AG08395 (cell line): ENCODE measurements at regions not wholly inside any gene's neighbourhood (a gene's known extent, or its start where the extent isn't known, plus 50 kb on each side); places are given as distances from the start of the nearest gene placed in this dataset.

Source experiments
- DNase-seq: peaks from one replicate; pipeline ENCODE4 v3.0.0; 2012; ENCODE audit warnings: mixed read lengths, low spot score

DNA sequence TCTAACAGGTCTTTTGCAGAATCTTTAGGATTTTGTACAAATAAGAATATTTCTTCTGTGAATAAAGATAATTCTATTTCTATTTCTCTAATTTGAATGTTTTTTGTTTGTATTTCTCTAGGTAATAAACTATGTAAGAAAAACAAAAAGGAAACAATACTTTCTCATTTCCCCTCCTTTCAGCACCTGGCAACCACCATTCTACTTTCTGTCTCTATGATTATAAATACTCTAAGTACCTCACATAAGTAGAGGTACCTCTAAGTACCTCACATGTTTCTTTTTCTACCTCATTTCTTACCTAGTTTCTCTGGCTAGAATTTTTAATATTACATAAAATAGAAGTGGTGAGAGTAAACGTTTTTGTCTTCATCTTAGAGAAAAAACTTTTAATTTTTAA is 550.0 kb downstream of the EPHA5 start:
- no peak for DNase-seq

DNA sequence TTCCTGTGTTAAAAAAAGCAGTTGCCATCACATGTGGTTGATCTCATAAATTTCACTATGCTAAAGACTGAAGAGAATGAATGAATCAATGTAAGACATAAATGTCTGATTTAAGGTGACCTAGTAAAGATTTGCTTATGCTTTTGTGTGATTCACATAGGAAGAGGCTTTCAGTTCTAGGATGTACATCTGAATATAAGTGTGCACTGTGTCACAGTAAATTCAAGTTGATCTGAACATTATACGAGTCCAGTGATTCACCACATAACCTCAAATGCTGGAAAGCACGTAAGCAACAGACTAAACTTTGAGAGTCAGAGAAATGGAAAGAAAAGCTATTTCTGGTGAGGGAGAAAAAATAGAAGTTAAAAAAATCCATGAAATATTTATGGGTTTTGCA is 567.9 kb downstream of the EPHA5 start:
- DNase-seq = no peak

DNA sequence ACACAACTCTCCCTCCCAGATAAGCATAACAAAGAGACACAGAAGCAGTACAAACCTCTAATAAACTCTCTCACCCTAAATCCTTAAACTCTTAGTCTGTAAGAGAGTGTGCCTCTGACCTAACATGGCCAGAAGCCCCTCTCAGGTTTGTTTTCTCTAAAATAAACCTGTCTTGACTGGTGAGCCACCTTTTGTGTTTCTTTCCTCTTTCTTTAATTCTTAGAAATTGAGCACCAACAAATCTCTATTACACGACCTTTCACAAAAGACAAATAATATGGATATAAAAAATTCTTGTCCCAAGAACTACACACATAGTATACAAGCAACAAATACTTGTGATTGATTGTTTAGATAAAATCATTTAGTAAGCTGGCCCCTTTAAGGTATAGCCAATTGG is 573.7 kb downstream of the EPHA5 start:
- DNase-seq = no peak

GRCh38 chr4:65089666-65090065 is 580.6 kb downstream of the EPHA5 start:
- no peak for DNase-seq

DNA sequence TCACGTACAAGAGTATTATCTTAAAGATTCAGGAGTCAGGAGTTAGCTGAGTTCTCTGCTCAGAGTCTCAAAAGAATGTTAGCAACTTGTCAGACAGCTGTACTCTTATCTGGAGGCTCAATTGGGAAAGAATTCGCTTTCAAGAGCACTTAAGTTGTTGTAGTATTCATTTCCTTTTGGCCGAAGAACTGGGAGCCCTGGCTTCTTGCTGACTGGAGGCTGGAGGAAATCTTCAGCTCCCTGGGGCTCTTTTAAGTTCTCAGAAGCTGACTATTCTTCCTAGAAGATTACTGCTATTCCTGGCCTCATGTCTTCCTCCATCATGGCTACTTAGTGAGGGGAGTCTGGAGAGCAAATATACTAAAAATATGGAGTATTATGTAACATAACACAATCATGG is 587.2 kb downstream of the EPHA5 start:
- DNase-seq = no peak

GRCh38 chr4:65071564-65071963 is 598.7 kb downstream of the EPHA5 start:
- DNase-seq = no peak

- no peak for DNase-seq
Measured at GRCh38 chr4:65069177-65069576, 601.1 kb downstream of the EPHA5 start.

GRCh38 chr4:65066106-65066505 is 604.2 kb downstream of the EPHA5 start:
- no peak for DNase-seq

GRCh38 chr4:65063601-65064000 is 606.7 kb downstream of the EPHA5 start:
- DNase-seq = no peak

- DNase-seq = no peak
Measured at GRCh38 chr4:65050786-65051185, 619.5 kb downstream of the EPHA5 start.

DNA sequence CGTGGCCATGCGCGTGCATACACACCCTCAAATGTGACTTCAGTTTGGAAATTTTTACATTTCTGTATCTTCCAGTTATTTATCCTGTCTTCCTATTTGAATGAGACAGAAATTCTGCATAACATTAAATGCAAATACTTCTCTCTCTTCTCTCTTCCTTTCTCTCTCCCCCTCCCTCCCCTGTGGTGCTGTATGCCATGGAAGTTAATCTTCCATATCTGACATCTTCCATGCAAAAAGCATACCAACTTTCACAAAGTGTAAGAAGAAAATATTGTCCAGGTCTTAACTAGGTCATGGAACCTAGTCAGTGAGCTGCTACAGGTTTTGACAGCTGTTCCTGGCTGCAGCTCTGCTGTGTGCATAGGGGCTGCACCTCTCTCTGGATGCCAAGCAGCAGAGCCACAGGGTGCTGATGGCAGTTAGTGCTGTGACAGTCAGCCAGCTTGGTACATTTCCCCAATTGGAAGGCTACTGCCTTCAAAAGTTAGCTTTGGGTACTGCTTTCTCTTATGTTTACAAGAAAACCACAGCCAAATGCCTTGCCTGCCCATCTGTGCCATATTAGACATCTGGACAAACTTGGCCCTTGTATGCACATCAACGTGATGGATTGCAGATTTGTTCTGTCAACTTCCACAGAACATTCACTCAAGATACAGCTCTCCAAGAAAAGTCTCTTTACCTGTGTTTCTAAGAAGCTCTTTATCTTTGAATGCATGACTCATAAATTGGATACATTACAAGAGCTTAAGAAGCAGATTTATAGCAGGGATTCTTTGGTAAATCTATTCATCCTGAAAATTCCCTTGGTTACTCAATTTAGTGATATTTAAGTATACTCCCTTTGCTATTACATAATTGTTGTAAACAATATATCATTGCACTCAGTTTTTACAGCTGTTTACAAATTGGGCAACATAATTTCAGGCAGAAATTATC is 623.8 kb downstream of the EPHA5 start:
- no peak for DNase-seq

DNA sequence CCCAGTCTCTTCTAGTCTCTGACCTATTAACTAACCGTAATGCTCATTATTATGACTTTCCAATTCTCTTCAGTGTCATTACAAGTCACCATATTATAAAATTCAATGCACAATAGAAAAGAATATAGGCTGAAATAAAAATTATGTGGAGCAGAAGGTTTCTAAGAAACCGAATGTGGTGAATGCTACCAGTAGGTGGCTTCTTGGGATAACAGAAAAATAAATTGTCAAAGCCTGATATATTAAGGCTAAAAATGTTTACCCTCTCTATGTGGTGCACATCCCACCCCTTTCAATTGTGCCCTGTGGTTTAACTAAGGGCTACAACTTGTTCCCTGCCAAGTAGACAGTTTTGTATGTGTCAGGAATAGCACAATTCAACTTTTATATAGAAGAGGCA is 624.6 kb upstream of the TECRL start:
- DNase-seq = no peak

GRCh38 chr4:65028592-65028991 is 619.3 kb upstream of the TECRL start:
- DNase-seq = no peak

GRCh38 chr4:65023883-65024670 is 614.8 kb upstream of the TECRL start:
- DNase-seq = no peak

GRCh38 chr4:65023081-65023480 is 613.8 kb upstream of the TECRL start:
- no peak for DNase-seq

DNA sequence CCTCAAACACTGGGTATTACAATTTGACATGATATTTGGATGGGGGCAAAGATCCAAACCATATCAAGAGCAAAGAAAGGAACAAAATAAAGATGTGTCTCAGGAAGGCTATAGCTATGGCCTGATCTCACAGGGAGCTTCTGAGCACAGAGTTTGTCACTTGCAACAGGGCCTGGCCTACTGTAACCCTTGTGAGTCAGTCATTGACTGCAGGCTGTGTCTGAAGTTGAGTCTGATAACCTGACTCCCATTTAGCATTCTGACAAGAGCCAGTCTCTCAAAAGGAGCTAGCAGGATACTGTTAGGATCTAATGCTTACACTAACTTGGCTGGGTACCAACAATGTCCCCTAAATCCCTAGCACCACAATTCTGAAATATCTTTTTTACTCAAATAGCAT is 612.5 kb upstream of the TECRL start:
- DNase-seq = no peak

DNA sequence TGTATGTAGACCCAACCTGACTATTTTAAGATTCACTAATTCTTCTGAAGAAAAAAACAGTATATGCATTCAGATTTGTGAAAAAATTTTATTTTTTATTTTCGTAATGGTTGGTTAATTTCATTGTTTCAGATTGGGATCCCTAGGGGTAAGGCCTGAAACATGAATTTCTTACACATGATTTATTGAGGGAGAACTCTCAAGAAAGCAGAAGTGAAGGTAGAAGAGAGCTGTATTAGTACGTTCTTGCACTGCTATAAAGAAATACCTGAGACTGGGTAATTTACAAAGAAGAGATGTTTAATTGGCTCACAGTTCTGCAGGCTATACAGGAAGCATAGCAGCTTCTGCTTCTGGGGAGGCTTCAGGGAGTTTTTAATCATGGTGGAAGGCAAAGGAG is 611.9 kb upstream of the TECRL start:
- no peak for DNase-seq

DNA sequence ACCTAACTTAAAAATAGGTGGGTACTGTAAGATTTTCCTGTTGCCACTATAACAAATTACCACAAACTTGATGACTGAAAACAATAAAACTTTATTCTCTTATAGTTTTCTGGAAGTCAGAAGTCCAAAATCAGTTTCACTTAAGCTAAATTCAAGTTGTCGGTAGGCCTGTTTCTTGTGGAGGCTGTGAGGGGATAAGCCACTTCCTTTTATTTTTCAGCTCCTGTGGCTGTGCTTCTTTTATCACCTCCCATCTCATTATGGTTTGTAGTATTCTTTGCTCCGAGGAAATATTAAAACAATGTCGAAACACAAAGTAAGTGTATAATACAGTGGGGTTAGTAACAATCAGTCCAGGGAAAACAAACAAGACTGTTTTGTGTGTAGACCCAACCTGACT is 610.5 kb upstream of the TECRL start:
- no peak for DNase-seq

DNA sequence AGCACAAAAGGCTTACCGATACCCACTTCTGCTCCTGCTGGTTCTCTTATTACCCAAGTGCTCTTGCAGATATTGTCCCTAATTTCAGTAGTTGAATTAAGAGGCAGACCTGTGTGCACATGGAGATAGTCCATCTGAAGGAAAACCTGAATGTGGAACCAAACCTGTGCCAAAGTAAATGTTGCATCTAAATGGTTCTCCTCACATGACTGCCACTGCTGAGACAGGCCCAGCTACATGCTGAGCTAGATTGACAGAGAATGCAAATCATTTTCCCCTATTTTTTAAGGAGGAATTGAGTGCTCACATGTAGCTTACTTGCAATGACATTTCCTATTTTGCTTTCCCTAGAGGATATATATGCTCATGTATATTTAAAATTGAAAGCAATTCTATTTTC is 609.1 kb upstream of the TECRL start:
- no peak for DNase-seq

- no peak for DNase-seq
Measured at GRCh38 chr4:65014078-65014477, 604.8 kb upstream of the TECRL start.

DNA sequence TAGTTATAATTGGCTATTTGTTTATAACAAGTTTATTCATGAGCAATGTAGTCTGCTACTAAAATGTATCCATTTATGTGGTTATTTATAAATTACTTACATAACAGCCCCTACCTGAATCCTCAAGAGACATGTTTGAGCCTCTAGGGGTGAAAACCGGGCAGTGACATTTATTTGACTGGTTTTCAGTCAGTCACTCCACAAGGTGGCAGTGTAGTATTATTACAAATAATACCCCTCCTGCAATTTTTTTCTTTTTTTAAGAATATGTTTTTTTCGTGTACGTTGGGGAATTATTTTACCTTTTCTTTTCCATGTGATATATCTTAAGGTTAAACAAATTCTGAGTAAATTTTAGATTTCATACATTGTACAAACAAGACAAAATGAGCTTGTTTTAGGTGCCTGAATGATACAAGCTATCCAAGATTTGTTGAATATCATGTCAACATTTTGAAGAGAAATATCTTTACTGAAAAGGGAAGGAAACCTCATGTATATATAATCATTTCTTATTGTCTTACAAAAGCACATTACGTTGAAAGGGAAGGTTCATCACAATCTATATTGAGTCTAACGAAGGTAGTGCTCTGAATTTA is 598.7 kb upstream of the TECRL start:
- peak; percentile 5 for DNase-seq

- no peak for DNase-seq
Measured at GRCh38 chr4:64975177-64975576, 565.9 kb upstream of the TECRL start.

GRCh38 chr4:64969081-64969480 is 559.8 kb upstream of the TECRL start:
- DNase-seq = no peak
